GM12878 (cell line): ENCODE measurements at regions not wholly inside any gene's neighbourhood (a gene's known extent, or its start where the extent isn't known, plus 50 kb on each side); places are given as distances from the start of the nearest gene placed in this dataset.

Experiments
- HDAC2 ChIP-seq: fragments of 200-600 bp; sonication (generic); IDR thresholded peaks from 2 replicates; pipeline ENCODE4 v1.6.1; 2017
- JUND ChIP-seq: IDR thresholded peaks from 2 replicates; pipeline ENCODE4 v1.6.1; 2012; ENCODE audit warnings: low read depth, mild to moderate bottlenecking, low read length, improper control_type of control experiment, moderate library complexity
- NFYB ChIP-seq: IDR thresholded peaks from 2 replicates; pipeline ENCODE4 v1.6.1; 2011; ENCODE audit warnings: low read depth, mild to moderate bottlenecking, low read length, improper control_type of control experiment, moderate library complexity; ENCODE audit not compliant: insufficient read depth
- PAX8 ChIP-seq: fragments of 450-650 bp; IDR thresholded peaks from 2 replicates; pipeline ENCODE4 v1.6.1; 2017; ENCODE audit warnings: mild to moderate bottlenecking, moderate library complexity
- POLR2A ChIP-seq: IDR thresholded peaks from 2 replicates; pipeline ENCODE4 v1.6.1; 2011; ENCODE audit warnings: low read depth, mild to moderate bottlenecking, low read length
- POLR2AphosphoS5 ChIP-seq: IDR thresholded peaks from 2 replicates; pipeline ENCODE4 v1.6.1; 2011; ENCODE audit warnings: mild to moderate bottlenecking, low read length, inconsistent platforms
- YBX1 ChIP-seq: fragments of 450-650 bp; IDR thresholded peaks from 2 replicates; pipeline ENCODE4 v1.6.1; 2016; ENCODE audit warnings: antibody characterized with exemption
- YY1 ChIP-seq: IDR thresholded peaks from 2 replicates; pipeline ENCODE4 v1.6.1; 2011; ENCODE audit warnings: low read depth, mild to moderate bottlenecking, low read length
- TF ChIP-seq, protein P1 (sequence below), 3 experiments: IDR thresholded peaks in 2 of 3; conservative IDR thresholded peaks in 1 of 3; 2 replicates each; pipeline ENCODE4 v1.5.1; 2011; ENCODE audit warnings: low read depth in 3 of 3, low read length in 3 of 3, mild to moderate bottlenecking in 3 of 3, control low read depth in 2 of 3, moderate library complexity in 2 of 3, inconsistent platforms in 1 of 3, mixed read lengths in 1 of 3; ENCODE audit not compliant: control insufficient read depth in 2 of 3, insufficient read depth in 1 of 3; ENCODE audit errors: extremely low read depth in 1 of 3
- TF ChIP-seq, protein P2 (sequence below): IDR thresholded peaks from 2 replicates; pipeline ENCODE4 v1.6.1; 2012; ENCODE audit warnings: low read depth, low read length, improper control_type of control experiment

DNA sequence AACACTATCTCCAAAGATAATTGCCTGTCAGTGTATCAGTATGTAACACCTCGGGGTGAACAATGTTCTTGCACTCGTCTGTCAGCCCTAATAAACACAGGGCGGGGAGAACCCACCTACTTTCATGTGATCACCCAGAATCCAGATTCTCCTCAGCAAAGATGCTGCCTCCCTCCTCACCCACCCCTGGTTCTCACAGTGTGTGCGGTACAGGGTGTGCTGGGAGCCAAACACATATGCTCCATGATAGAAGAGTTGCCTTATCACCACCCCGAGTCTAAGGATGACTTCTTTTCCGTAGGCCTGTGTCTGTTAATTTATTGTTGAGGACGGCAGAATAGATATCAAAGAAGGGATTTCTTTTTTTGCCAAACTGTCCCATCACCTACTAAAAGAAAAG, 206.1 kb downstream of the TLE3 start:
- TF ChIP-seq PAX8, result no peak
- no peak for TF ChIP-seq POLR2A
- no peak for TF ChIP-seq POLR2AphosphoS5
- no peak for TF ChIP-seq YY1
- TF ChIP-seq YBX1, result no peak
- TF ChIP-seq, protein P1, sequence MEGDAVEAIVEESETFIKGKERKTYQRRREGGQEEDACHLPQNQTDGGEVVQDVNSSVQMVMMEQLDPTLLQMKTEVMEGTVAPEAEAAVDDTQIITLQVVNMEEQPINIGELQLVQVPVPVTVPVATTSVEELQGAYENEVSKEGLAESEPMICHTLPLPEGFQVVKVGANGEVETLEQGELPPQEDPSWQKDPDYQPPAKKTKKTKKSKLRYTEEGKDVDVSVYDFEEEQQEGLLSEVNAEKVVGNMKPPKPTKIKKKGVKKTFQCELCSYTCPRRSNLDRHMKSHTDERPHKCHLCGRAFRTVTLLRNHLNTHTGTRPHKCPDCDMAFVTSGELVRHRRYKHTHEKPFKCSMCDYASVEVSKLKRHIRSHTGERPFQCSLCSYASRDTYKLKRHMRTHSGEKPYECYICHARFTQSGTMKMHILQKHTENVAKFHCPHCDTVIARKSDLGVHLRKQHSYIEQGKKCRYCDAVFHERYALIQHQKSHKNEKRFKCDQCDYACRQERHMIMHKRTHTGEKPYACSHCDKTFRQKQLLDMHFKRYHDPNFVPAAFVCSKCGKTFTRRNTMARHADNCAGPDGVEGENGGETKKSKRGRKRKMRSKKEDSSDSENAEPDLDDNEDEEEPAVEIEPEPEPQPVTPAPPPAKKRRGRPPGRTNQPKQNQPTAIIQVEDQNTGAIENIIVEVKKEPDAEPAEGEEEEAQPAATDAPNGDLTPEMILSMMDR (IDR thresholded peaks at IDR 0.05 in 2 of 3, conservative IDR thresholded peaks at IDR 0.05 in 1 of 3; ENCODE audit: control insufficient read depth in 2 of 3, extremely low read depth in 1 of 3, insufficient read depth in 1 of 3, low read depth in 3 of 3, low read length in 3 of 3), result no peak
- TF ChIP-seq, protein P2, sequence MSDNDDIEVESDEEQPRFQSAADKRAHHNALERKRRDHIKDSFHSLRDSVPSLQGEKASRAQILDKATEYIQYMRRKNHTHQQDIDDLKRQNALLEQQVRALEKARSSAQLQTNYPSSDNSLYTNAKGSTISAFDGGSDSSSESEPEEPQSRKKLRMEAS, result no peak
- TF ChIP-seq NFYB, result no peak
- no peak for TF ChIP-seq JUND
- TF ChIP-seq HDAC2, result no peak
